ENCODE measurements at regions not wholly inside any gene's neighbourhood (a gene's known extent, or its start where the extent isn't known, plus 50 kb on each side); places are given as distances from the start of the nearest gene placed in this dataset.

GRCh38 chr7:25758559-25758958 is 393.4 kb upstream of the NFE2L3 start:
- DNase-seq: peak; percentile 54 to 91 (median 90)

DNA sequence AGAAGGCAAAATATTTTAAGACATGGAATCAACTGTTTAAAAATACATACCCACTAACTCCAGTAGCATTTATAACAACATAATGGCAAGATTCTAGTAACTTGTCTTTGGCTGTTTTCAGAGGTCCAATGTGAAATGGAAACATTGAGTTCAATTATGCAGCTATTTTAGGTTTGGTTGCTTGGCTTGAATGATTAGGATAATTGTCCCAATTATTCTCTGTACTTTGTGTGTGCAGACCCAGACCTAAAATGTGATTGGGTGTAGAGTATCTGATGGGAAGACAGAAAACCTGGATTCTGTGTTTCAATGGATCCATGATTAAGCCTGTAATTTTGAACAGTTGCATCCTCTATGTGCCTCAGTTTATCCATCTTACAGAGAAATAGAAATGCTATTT is 392.7 kb upstream of the NFE2L3 start:
- DNase-seq: peak in 2 of 3 experiments; percentile 70 to 89

DNA sequence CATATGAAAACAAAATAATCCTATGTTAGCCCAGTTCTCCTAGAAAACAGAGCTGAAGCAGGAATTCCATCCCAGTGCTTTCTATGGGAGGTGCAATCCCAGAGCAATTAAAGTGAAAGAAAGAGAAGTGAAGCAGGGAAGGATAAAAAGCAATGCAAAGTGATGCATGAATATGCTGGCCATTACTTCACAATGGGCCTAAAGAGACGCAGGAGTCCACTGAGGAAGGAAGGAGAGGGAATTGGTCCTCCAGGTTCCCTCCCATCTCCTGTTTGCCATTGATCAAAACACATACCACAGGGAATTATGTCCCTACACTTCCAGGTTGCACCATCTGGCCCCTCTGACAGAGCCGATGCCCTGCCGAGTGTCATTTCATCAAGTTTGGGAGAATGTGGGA is 392.2 kb upstream of the NFE2L3 start:
- DNase-seq: peak in 2 of 3 experiments; percentile 70 to 89

DNA sequence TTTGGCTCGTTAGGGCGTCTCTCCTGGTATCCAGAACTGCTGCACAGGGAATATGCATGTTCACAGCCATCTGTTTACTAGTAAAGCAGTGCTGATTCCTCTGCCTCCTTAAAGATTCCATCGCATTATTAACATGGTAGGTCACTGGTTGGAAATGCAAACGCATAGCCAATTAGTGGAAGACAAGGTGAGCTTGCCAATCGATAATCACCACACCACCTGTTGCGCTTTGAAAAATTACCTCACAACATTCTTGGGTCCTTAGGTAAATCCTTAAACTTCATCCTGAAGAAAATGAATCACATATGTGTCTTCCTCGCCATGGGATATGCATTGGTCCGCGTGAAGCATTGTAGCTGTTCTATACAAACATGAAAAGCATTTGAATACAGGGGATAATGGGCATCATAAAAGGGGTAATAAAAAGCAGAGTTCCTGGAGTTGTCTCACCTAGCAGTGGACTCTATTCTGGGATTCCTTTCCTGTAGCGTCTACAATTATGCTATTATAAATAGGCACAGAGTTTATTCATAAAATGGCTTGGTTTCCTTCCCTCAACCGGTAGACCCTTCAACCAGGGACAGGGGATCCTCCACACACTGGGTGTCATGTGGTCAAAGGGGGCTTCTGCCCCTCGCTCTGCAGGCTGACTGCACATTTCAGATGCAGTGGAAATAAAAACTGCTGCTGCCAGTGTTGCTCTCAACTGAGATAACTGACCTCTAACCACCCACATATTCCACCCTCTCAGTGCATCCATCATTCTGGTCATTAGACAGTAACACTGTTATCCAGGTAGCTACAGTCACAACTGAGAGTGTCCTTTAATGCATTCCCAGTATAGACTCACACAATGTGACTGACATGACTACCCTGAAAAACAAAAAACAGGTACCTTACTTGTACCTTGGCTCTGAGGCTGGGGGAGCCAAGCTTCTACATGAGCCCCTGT is 389.2 kb upstream of the NFE2L3 start:
- DNase-seq: no peak

DNA sequence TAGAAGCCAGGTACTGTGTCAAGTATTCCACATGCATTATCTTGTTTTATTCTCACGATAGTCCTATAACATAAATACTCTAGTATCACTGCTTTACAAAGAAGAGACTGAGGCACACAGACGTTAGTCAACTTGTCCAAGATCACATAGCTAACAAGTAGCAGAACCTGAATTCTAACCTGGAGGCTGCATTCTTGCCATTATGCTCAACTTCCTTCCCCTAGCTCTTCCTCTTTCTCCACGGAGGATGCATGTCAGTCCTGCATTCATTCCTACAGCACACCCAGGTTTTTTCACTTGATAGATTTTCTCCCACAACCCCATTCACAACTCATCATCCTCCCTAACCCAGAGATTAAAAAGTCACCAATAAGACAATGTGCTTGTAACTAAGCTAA is 388.5 kb upstream of the NFE2L3 start:
- DNase-seq: no peak

DNA sequence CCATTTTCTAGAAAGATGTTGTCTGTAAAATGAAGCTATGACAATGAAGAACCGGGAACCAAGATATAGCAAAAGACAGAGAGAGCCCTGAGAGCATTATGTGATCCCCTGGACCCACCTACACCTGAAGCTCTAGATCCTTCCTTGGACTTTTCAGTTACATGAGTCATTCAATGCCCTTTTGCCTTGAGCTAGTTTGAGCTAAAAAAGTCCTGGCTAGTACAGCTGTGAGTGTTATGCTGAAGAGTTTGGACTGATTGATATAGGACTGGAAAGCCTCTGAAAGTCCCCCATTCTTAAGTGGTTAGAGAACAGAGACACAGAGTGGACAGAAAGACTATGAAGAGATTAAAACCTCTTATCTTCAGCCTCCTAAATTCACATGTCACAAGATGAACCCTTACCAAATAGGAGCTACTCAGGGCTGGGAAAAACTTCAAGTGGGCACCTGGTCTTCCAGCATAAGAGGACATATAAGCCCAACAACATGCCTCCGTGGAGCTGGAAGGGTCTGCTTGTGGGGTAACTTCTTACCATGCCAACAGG is 386.8 kb upstream of the NFE2L3 start:
- DNase-seq: no peak

- peak in 1 of 3 experiments; percentile 34 for DNase-seq
These were observed 381.8 kb upstream of the NFE2L3 start for GRCh38 chr7:25770235-25770634.

DNA sequence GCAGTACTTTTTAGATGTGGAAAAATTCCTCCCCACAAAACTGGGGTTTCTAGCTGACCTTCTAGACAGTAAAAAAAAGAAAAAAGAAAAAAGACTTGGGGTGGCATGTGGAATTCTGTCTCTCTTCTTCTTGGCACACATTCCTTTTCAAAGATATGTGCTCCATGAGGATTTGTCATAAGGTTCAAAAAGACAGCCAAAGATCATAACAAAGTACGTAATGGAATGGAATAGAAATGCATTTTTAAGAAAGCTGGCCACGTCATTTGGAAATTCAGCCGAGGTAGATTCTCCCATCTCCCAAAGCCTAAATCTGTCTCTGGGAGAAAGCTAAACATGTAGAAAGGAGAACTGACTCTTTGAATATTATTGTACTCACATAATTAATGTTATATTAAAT is 381.3 kb upstream of the NFE2L3 start:
- no peak for DNase-seq

DNA sequence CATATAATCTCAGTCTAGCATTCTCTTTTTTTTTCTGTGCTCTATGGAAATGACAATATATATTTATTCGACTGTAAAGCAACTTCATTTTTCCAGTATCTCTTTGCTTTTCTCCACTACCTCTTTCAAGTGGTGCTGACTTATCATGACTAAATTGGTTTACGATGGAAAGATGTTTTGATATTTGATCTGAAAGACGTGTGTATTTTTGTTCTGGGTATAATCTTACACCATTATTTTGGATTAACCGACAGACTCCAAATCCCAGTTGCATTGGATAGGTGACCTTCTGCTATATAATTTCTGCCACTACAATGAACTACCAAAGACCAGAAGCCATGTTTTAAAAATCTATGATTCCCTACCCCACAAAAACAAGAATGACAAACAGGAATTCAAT is 380.5 kb upstream of the NFE2L3 start:
- DNase-seq: peak in 1 of 3 experiments; percentile 16

DNA sequence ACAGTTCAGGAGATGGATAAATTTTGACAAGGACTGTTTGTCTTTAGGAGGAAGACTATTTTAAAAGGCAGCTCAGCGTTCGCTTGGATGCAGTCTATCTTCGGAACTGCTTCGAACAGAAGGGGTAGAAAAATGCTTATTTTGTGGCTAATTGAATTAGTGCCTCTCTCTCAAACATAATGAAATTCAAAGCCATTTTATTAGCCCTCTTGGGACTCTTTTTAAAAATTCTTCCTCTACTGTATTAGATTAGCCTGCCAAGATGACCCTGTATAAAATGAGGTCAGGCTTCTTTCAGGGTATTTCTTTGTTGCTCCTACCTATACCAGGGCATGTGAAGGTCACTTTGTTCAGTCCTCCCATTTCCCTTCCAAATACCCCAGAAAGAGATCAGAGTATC is 379.2 kb upstream of the NFE2L3 start:
- DNase-seq: no peak

GRCh38 chr7:25774675-25775074 is 377.3 kb upstream of the NFE2L3 start:
- DNase-seq: no peak

DNA sequence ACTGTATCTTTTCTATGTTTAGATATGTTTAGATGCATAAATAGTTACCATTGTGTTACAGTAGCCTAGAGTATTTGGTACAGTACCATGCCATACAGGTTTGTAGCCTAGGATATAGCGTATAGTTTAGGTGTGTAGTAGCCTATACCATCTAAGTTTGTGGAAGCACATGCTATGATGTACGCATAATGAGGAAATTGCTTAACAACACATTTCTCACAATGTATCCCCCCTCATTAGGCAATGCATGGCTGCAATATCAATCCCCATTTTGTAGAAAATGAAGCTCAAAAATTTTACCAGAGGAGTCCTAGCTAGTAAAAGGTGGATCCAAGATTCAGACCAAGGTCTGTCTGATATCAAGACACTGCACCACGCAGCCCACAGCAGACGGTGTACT is 376.4 kb upstream of the NFE2L3 start:
- no peak for DNase-seq

GRCh38 chr7:25775999-25776743 is 375.8 kb upstream of the NFE2L3 start:
- DNase-seq: no peak

GRCh38 chr7:25776744-25777123 is 375.3 kb upstream of the NFE2L3 start:
- DNase-seq: no peak

DNA sequence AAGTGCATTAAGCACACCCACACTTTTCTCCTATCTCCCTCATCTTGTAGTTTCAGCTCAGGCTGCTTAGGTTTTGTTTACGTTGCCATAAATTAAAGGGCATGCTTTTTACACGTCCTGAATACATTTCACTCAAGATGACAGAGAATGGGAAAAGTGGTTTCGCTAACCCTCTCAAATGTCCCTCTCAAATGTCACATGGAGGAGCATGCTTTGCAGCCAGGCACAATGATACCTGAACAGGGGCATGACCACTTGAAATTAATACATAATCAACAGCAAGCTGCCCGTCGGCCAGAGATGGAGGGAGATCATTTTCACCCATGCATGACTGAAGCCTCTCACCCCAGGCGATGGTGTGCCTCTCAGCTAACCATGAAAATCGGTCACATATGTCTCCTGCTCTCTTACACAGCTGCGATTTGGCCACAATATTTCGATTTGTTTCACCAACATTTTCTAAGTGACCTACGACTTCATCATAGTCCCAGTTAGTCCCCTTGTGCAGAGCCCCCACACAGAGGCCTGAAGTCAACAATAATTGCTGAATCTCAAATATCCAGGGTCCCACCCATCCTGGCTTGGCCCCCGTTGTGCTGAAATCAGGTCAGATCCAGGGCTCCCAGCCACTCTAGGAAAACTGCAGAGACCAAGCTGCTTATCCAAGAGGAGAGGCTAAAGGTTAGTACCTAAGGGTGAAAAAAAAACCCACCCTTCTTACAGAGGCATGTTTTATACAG is 373.9 kb upstream of the NFE2L3 start:
- peak; percentile 88 to 99 (median 98) for DNase-seq

DNA sequence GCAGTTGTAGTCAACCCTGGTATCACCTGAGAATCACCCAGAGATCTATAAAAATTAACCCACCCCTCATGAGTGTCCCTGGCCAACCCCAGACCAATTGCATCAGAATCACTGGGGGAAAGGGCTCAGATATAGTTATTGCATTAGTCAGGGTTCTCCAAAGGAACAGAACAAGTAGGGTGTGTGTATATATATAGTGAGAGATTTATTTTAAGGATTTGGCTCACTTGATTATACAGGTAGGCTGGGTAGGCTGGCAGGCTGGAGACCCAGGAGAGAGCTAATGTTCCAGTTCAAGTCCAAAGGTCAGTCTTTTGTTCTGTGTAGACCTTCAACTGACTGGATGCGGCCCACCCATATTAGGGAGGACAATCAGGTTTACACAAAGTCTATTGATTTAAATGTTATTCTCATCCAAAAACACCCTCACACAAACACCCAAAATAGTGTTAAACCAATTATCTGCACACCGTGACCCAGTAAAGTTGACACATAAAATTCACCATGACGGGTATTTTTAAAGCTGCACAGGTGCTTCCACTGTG is 372.9 kb upstream of the NFE2L3 start:
- DNase-seq: peak in 1 of 3 experiments; percentile 46

DNA sequence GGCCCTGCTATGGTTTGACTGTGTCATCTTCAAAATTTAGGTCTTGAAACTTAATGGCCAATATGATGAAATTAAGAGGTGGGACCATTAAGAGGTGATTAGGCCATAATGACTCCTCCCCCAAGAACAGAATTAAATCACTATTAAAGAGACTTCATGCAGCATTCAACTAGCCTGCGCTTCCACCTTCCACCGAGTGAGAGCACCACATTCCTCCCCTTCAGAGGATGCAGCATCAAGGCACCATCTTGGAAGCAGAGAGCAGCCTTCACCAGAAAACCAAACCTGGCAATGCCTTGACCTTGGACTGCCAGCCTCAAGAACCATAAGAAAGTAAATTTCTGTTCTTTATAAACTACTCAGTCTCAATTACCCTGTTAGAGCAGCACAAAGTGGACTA is 371.1 kb upstream of the NFE2L3 start:
- DNase-seq: no peak

- DNase-seq: no peak
These were observed 370.3 kb upstream of the NFE2L3 start for GRCh38 chr7:25781704-25782103.

DNA sequence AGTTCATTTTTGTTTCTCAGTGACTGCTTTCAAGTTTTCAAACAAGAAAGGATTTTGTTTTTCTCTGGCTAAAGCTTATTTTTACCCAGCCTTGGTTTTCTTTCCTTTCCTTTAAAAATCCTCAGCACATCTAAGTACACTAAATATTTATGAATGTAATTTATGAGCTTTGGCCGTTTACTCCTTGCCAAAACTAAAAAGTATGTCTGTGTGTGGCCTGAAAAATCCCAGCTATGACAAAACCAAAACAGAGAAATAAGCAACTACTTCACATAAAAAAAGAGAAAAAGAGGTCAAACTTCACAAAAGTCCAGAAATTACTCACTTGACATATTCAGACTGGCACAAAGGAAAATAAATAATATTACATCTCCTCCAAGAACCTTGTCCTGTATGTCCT is 365.1 kb upstream of the NFE2L3 start:
- DNase-seq: no peak

DNA sequence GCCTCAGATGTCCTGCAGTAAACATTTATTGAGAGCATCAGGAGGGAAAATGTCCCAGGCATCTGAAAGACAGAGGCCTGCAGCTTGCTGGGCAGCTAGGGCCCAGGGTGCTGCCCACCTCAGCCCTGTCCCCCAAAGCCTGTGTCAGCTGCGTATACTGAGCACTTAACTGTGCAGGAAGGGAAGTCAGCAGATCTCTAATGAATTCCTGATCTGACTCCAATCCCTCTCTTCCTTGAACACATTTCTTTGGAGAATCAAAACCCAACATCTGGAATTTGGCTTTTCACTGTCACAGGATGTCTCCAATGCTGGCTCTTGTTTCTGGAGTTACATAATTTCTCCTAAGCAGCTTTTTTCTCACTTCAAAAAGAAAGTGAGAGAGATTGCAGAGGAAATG is 364.7 kb upstream of the NFE2L3 start:
- no peak for DNase-seq

- DNase-seq: no peak
These were observed 363.6 kb upstream of the NFE2L3 start for GRCh38 chr7:25788371-25788770.

DNA sequence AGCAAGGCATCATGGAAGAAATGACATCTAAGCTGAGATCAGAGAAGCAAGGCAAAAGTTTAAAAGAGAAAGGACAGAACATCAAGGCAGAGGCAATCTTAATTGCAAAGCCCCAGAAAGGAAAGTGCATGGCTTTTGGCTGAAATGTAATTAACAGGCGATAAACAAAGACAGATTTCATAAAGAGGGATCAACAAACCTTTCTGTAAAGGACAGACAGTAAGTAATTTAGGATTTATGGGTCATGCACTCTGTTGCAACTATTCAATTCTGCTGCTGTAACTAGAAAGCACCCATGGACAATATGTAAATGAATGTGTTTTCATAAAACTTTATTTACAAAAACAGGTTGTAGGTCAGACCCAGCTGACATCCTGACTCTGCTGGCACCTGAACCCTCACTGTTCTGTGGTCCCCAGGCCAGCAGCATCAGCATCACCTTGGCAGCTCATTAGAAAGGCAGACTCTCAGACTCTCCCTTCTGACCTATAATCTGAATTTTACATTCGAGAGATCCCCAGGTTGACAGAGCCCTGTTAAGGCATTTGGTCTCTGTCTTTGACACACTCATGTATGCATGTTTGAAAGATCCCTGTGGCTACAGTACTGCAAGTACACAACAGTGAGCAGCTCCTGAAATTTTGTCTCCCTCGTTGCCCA is 362.9 kb upstream of the NFE2L3 start:
- no peak for DNase-seq

All from NCI-H1417 (cell line).